Neuronal stem cell (in vitro differentiated cells): ENCODE measurements at regions not wholly inside any gene's neighbourhood (a gene's known extent, or its start where the extent isn't known, plus 50 kb on each side); places are given as distances from the start of the nearest gene placed in this dataset.

Experiments used
- DNase-seq: peaks from one replicate; pipeline ENCODE4 v3.0.0-alpha.2; 2013; ENCODE audit warnings: low spot score
- H2AFZ ChIP-seq: one replicate; pipeline ENCODE4 v1.6.1; 2013; ENCODE audit warnings: mild to moderate bottlenecking, low read length, inconsistent platforms
- H2AK5ac ChIP-seq: 2 replicates; pipeline ENCODE4 v1.6.1; 2013; ENCODE audit warnings: low read depth, mild to moderate bottlenecking, inconsistent platforms, low read length, moderate library complexity, mixed read lengths
- H2BK120ac ChIP-seq: 2 replicates; pipeline ENCODE4 v1.6.1; 2013; ENCODE audit warnings: low read depth, mild to moderate bottlenecking, inconsistent platforms, low read length, moderate library complexity, mixed read lengths
- H2BK12ac ChIP-seq: one replicate; pipeline ENCODE4 v1.6.1; 2013; ENCODE audit warnings: low read length, inconsistent platforms
- H2BK15ac ChIP-seq: 2 replicates; pipeline ENCODE4 v1.6.1; 2013; ENCODE audit warnings: mild to moderate bottlenecking, low read length, inconsistent platforms, mixed read lengths
- H2BK5ac ChIP-seq: one replicate; pipeline ENCODE4 v1.6.1; 2013; ENCODE audit warnings: inconsistent platforms, mild to moderate bottlenecking, low read length, moderate library complexity
- H3K14ac ChIP-seq: one replicate; pipeline ENCODE4 v1.6.1; 2013; ENCODE audit warnings: low read length, inconsistent platforms
- H3K18ac ChIP-seq: 2 replicates; pipeline ENCODE4 v1.6.1; 2013; ENCODE audit warnings: low read length, inconsistent platforms
- H3K23ac ChIP-seq: 2 replicates; pipeline ENCODE4 v1.6.1; 2013; ENCODE audit warnings: low read depth, mild to moderate bottlenecking, mixed read lengths, low read length, inconsistent platforms; ENCODE audit not compliant: poor library complexity
- H3K27ac ChIP-seq: replicated peaks from 3 replicates; pipeline ENCODE4 v1.5.1; 2013; ENCODE audit warnings: low read length, inconsistent platforms
- H3K27me3 ChIP-seq, 3 experiments: 2 replicates each; pipeline ENCODE4 v1.6.1; 2013; ENCODE audit warnings: low read length in 3 of 3, mild to moderate bottlenecking in 2 of 3, inconsistent platforms in 1 of 3, low read depth in 1 of 3, mixed read lengths in 1 of 3, moderate library complexity in 1 of 3; ENCODE audit not compliant: control insufficient read depth in 3 of 3, insufficient read depth in 3 of 3
- H3K36me3 ChIP-seq, 2 donors: replicated peaks in 1 of 2; 2 replicates each; pipeline ENCODE4 v1.6.1; 2013; ENCODE audit warnings: low read length in 2 of 2; ENCODE audit not compliant: control insufficient read depth in 2 of 2, insufficient read depth in 2 of 2
- H3K4ac ChIP-seq: 2 replicates; pipeline ENCODE4 v1.6.1; 2013; ENCODE audit warnings: inconsistent platforms, mild to moderate bottlenecking, low read length, moderate library complexity
- H3K4me1 ChIP-seq, 2 donors: 1 replicate in 1 of 2; 2 replicates in 1 of 2; pipeline ENCODE4 v1.6.1; 2013; ENCODE audit warnings: low read length in 2 of 2, low read depth in 1 of 2; ENCODE audit not compliant: control insufficient read depth in 2 of 2, insufficient read depth in 1 of 2
- H3K4me2 ChIP-seq: one replicate; pipeline ENCODE4 v1.6.1; 2013; ENCODE audit warnings: mild to moderate bottlenecking, low read length, inconsistent platforms; ENCODE audit not compliant: insufficient read depth, poor library complexity, severe bottlenecking
- H3K4me3 ChIP-seq, 2 donors: 2 replicates each; pipeline ENCODE4 v1.5.1; 2013; ENCODE audit warnings: low read length in 2 of 2, mild to moderate bottlenecking in 2 of 2, inconsistent platforms in 1 of 2, moderate library complexity in 1 of 2
- H3K79me1 ChIP-seq: one replicate; pipeline ENCODE4 v1.6.1; 2013; ENCODE audit warnings: low read depth, mild to moderate bottlenecking, inconsistent platforms, low read length, moderate library complexity
- H3K9ac ChIP-seq: one replicate; pipeline ENCODE4 v1.6.1; 2013; ENCODE audit warnings: mild to moderate bottlenecking, low read depth, low read length, inconsistent platforms; ENCODE audit not compliant: poor library complexity
- H3K9me3 ChIP-seq, 2 donors: replicated peaks in 1 of 2; 2 replicates each; pipeline versions ENCODE3 to v1.6.1; 2013; ENCODE audit warnings: low read length in 2 of 2, mild to moderate bottlenecking in 2 of 2, inconsistent platforms in 1 of 2, low read depth in 1 of 2, mixed read lengths in 1 of 2, moderate library complexity in 1 of 2; ENCODE audit not compliant: control insufficient read depth in 2 of 2, insufficient read depth in 1 of 2
- H4K8ac ChIP-seq: one replicate; pipeline ENCODE4 v1.6.1; 2013; ENCODE audit warnings: low read depth, mild to moderate bottlenecking, inconsistent platforms, low read length, moderate library complexity
- H4K91ac ChIP-seq: one replicate; pipeline ENCODE4 v1.6.1; 2013; ENCODE audit warnings: low read length, low read depth, mild to moderate bottlenecking, inconsistent platforms; ENCODE audit not compliant: poor library complexity
- WGBS, 2 donors: extraction: QIAGEN DNeasy Blood & Tissue Kit; methylation state at CpG; one replicate each; pipeline ENCODE4 v1.1.7; 2013; ENCODE audit warnings: missing lambda C conversion rate in 2 of 2, mixed read lengths in 1 of 2; ENCODE audit not compliant: insufficient read length in 2 of 2, insufficient replicate concordance in 1 of 2; ENCODE audit errors: extremely low coverage in 2 of 2; 5-methylcytosine and 5-hydroxymethylcytosine counted together

DNA sequence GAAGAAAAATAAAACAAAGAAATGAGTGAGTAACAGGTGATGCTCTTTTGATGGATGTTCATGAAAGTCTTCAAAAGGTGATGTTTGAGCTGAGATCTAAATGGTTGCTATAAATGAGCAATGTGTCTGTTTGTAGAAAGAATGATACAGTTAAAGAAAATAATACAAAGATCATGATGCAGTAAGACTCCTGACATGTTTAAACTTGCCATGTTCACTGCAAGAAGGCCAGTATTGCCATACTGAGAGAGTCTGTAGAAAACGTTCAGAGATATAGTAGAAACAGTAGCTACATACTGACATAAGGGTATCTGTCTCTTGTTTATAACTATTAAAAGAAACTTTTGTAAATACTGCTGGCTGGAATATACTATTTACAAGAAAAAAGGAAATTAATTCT lies 1609.2 kb upstream of the ACO1 start:
- Histone ChIP-seq H3K4ac (no peak overlapping the region), H2AK5ac (no peak overlapping the region), H2BK15ac (no peak overlapping the region), H2BK12ac (no peak overlapping the region), H4K8ac (no peak overlapping the region), H3K23ac (no peak overlapping the region), H3K14ac (no peak overlapping the region), H3K4me1 (no peaks in the 10 kb centered on the region), H3K18ac (no peak overlapping the region), H3K4me2 (no peak overlapping the region), H3K27me3 (no peaks in the 10 kb centered on the region), H2BK5ac (no peak overlapping the region), H2BK120ac (no peak overlapping the region), H4K91ac (no peak overlapping the region), H3K27ac (no peak overlapping the region), H3K9me3 (peaks cover 3% of the 10 kb centered on the region in 2 donors), H3K79me1 (no peaks in the 10 kb centered on the region), H3K36me3 (no peaks in the 10 kb centered on the region), H3K9ac (no peak overlapping the region), H3K4me3 (no peak overlapping the region), H2AFZ (no peak overlapping the region)
- DNase-seq, result no peak
- WGBS, 2 donors, result no CpG with 5 or more reads among the region's 1 CpG

- Histone ChIP-seq H3K4ac (no peak overlapping the region), H3K9ac (no peak overlapping the region), H3K4me3 (no peak overlapping the region), H2AFZ (no peak overlapping the region), H4K91ac (no peak overlapping the region), H2AK5ac (no peak overlapping the region), H3K4me2 (no peak overlapping the region), H4K8ac (no peak overlapping the region), H2BK12ac (no peak overlapping the region), H3K4me1 (no peaks in the 10 kb centered on the region), H3K79me1 (no peaks in the 10 kb centered on the region), H3K27me3 (no peaks in the 10 kb centered on the region), H3K23ac (no peak overlapping the region), H2BK120ac (no peak overlapping the region), H3K36me3 (no peaks in the 10 kb centered on the region), H2BK5ac (no peak overlapping the region), H3K9me3 (no peaks in the 10 kb centered on the region), H3K18ac (no peak overlapping the region), H2BK15ac (no peak overlapping the region), H3K27ac (no peak overlapping the region), H3K14ac (no peak overlapping the region)
- no peak for DNase-seq
- WGBS, 2 donors, result no CpG with 5 or more reads among the region's 1 CpG
Observed at GRCh38 chr9:30796764-30797163, 1587.7 kb upstream of the ACO1 start.

GRCh38 chr9:30799527-30800101 lies 1584.8 kb upstream of the ACO1 start:
- Histone ChIP-seq H3K27ac (no peak overlapping the region), H4K8ac (no peak overlapping the region), H3K14ac (no peak overlapping the region), H3K4me3 (peak overlapping the region in 1 of 2 donors; percentile 30), H3K9ac (no peak overlapping the region), H3K9me3 (no peaks in the 10 kb centered on the region), H4K91ac (no peak overlapping the region), H2AK5ac (no peak overlapping the region), H3K23ac (no peak overlapping the region), H3K79me1 (no peaks in the 10 kb centered on the region), H3K27me3 (no peaks in the 10 kb centered on the region), H2BK5ac (no peak overlapping the region), H3K4ac (no peak overlapping the region), H3K36me3 (no peaks in the 10 kb centered on the region), H3K4me2 (no peak overlapping the region), H2BK120ac (peak overlapping the region; percentile 39), H3K18ac (peak overlapping the region; percentile 53), H2AFZ (no peak overlapping the region), H2BK15ac (no peak overlapping the region), H3K4me1 (no peaks in the 10 kb centered on the region), H2BK12ac (no peak overlapping the region)
- WGBS, 2 donors, result no CpG with 5 or more reads among the region's 21 CpGs
- DNase-seq, result no peak

- no peaks in the 10 kb centered on the region for H3K27me3 ChIP-seq
- H2BK15ac ChIP-seq, result no peak overlapping the region
- no peak for DNase-seq
- H2BK5ac ChIP-seq, result no peak overlapping the region
- no peaks in the 10 kb centered on the region for H3K36me3 ChIP-seq
- H3K4me1 ChIP-seq, result no peaks in the 10 kb centered on the region
- H4K8ac ChIP-seq, result no peak overlapping the region
- H3K4me2 ChIP-seq, result no peak overlapping the region
- no peak overlapping the region for H2BK120ac ChIP-seq
- no peak overlapping the region for H2AK5ac ChIP-seq
- H3K4ac ChIP-seq, result no peak overlapping the region
- H3K14ac ChIP-seq, result no peak overlapping the region
- no peak overlapping the region for H3K4me3 ChIP-seq
- no peaks in the 10 kb centered on the region for H3K79me1 ChIP-seq
- no CpG with 5 or more reads among the region's 14 CpGs for WGBS, 2 donors
- H3K27ac ChIP-seq, result no peak overlapping the region
- no peak overlapping the region for H3K18ac ChIP-seq
- H2AFZ ChIP-seq, result no peak overlapping the region
- H3K9me3 ChIP-seq, result no peaks in the 10 kb centered on the region
- H4K91ac ChIP-seq, result no peak overlapping the region
- H3K9ac ChIP-seq, result no peak overlapping the region
- H3K23ac ChIP-seq, result peak overlapping the region; percentile 67
- H2BK12ac ChIP-seq, result no peak overlapping the region
Observed at GRCh38 chr9:30800421-30800820, 1584.0 kb upstream of the ACO1 start.
